ENCODE measurements at regions not wholly inside any gene's neighbourhood (a gene's known extent, or its start where the extent isn't known, plus 50 kb on each side); places are given as distances from the start of the nearest gene placed in this dataset.

- no peak for TF ChIP-seq CTCF (IDR thresholded peaks at IDR 0.05)
- TF ChIP-seq POLR2A (IDR thresholded peaks at IDR 0.05; ENCODE audit: low read depth) = no peak
These were observed 1522.3 kb upstream of the TPTE start for GRCh38 chr21:8998946-8999681.

Measured in esophagus muscularis mucosa (tissue), 3 donors.